Non-pigmented ciliary epithelial cell (primary cell): ENCODE measurements at regions not wholly inside any gene's neighbourhood (a gene's known extent, or its start where the extent isn't known, plus 50 kb on each side); places are given as distances from the start of the nearest gene placed in this dataset.
"Not testable (repeated sequence)": the region's sequence is repeated elsewhere in the genome, so short reads cannot be mapped to it uniquely, and the experiment has no call there.

Experiments used
- DNase-seq: peaks from one replicate; pipeline ENCODE4 v3.0.0-alpha.2; 2010; ENCODE audit warnings: low read depth

DNA sequence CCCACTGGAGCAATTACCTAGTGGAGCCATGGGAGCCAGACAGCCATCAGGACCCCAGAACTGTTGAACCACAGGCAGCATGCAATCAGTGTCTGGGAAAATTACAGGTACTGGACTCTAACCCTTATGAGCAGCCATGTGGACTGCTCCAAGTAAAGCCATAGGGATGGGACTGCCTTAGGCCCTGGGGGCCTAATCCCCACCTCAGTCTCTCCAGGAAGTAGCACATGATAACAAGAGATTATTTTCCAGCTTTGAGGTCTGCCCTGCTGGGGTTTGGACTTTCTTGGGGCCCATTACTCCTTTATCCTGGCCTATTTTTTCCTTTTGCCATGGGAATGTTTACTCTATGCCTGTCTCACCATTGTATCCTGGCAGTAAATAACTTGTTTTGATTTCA lies 226.8 kb downstream of the AEBP2 start:
- no peak for DNase-seq

- DNase-seq, result no peak
Measured at GRCh38 chr12:19669793-19670192, 230.5 kb downstream of the AEBP2 start.

DNA sequence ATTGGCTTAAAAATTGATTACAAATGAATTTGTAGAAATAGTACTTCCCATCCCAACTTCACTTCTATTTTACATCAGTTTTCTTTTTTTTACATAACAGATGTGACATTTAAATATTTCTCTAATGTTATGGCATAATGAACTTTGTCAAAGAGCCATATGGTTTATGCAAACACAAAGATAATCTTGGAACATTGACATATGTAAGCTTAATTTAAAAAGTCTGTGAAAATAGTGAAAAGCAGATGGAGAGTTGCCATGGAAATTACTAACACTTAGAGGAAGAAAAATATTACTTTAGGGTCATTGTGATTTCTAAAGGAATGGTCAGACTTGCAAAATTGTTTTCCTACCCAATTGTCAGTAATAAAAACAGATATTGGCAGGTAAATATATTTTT lies 232.4 kb downstream of the AEBP2 start:
- DNase-seq, result no peak

GRCh38 chr12:19674437-19674836 lies 235.1 kb downstream of the AEBP2 start:
- no peak for DNase-seq

DNA sequence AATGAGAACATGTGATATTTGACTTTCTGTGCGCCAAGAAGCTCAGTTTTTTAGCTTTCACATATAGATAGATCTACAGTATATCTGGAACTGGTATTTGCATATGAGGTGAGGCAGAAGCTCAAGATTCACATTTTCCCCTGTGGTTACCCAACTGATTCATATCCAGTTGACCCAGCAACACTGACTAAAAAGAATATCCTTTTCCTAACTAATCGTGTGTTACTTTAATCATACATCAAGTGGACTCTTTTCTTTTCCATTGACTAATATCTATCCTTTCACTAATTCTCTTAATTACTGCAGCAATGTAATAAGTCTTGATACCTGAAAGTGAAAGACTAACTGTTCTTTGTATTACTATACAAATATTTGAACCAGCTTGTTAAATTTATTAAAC lies 236.1 kb downstream of the AEBP2 start:
- no peak for DNase-seq

DNA sequence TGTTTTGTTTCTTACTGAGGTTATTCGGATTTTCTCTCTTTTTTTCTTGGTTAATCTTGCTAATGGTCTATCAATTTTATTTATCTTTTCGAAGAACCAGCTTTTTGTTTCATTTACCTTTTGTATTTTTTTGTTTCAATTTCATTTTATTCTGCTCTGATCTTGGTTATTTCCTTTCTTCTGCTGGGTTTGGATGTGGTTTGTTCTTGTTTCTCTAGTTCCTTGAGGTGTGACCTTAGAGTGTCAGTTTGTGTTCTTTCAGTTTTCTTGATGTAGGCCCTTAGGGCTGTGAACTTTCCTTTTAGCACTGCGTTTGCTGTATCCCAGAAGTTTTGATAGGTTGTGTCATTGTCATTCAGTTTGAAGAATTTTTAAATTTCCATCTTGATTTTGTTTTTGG lies 239.2 kb downstream of the AEBP2 start:
- not testable (repeated sequence) for DNase-seq

- no peak for DNase-seq
Measured at GRCh38 chr12:19681007-19681406, 241.7 kb downstream of the AEBP2 start.

DNA sequence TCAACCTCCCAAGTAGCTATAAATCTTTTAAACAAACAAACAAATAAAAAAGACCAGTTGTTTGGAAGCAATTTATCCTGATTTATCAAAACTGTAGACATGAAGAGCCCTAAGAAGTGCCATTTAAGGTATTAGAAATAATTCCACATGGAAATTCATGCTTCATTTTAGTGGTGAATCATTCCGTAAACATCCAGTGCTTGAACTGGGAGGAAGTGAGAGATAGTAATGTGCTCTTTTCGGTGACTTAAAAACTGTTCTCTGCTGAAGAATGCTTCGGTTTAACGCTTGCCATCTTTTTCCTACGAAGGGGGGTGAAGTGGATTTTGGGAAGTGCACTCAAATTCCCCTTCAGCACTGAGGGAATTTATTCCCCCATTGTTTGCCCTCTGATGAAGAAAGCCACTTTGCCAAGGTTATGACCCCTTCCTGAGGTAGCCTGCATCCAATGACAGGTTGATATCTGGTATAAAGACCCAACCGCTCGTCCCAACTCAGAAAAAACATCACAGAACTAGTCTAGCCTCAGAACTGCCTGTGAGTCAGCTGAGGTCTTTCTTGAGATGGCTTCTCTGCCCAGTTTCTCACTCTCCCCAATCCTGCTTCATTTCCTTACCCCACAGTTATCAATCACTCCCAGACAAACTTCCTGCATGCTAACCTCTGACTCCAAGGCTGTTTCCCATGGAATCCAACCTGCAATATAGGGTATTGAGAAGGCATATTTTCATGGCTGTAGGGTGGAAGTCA lies 244.1 kb downstream of the AEBP2 start:
- DNase-seq, result peak; percentile 37

- no peak for DNase-seq
Measured at GRCh38 chr12:19687371-19687770, 248.1 kb downstream of the AEBP2 start.

DNA sequence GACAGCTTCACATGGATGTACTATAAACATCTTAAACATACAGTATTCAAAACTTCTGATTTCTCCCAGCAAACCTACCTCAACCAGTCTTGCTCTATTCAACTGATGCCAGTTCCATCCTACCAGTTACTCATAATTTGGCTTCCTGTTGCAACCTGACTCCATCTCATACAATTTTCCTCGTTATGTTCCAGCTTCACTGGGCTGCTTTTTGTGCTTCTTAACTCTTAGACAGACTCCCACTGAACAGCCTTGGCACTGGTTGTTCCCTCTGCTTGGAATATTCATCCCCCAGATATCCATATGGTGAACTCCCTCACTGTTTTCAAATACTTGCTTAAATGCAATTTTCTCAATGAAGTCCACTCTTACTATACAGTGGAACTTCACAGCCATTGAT lies 249.2 kb downstream of the AEBP2 start:
- DNase-seq, result no peak

- no peak for DNase-seq
Measured at GRCh38 chr12:19689226-19689625, 249.9 kb downstream of the AEBP2 start.

DNA sequence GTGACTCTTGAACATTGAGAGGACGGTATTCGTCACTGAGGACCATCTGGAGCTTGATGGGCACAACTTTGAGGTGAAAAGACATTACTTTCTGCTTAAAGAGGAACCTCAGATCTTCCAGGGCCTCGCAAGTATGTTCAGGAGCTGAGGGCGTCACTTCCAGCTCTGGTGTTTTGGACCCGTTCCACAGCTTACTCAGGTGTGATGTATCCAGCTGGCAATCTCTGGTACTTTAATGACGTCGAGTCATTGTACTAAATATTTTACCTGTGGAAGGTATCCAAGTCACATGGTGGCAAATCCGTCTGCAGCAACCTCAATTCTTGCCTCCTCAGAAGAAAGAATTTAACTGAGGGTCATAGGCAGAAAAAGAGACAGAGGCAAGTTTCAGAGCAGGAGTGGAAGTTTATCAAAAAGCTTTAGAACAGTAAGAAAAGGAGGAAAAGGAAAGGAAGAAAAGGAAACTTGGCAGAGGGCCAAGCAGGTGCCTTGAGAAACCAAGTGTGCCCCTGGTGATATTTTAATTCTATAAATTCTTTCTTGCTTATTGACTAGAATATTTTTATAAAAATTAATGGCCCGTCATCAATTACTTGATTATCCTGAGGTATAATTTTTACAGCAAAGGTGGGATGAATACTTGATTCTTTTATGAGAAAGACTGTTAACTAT lies 250.6 kb downstream of the AEBP2 start:
- no peak for DNase-seq

DNA sequence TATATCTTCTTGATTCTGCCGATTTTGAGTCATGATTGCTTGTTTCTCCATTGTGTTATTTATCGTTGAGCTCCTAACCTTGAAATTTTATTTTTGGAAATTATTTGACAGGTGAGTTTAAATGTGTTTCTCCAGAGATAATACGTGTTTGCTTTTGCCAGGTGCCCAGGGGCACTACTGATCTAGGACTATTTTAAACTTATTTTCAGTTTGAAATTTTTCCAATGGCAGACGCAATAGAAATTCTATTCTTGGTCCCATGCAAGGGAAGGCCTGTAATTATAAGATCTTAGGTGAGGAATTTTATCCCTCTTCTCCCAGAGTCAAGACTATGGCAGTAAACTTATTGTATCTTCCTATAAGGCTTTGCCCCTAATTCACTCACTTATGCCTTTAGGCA lies 252.8 kb downstream of the AEBP2 start:
- DNase-seq, result no peak

GRCh38 chr12:19692566-19692965 lies 253.3 kb downstream of the AEBP2 start:
- DNase-seq, result no peak

GRCh38 chr12:19694627-19695026 lies 255.3 kb downstream of the AEBP2 start:
- DNase-seq, result no peak

- no peak for DNase-seq
Measured at GRCh38 chr12:19695244-19696098, 256.2 kb downstream of the AEBP2 start.

GRCh38 chr12:19700969-19701368 lies 261.7 kb downstream of the AEBP2 start:
- no peak for DNase-seq

- DNase-seq, result no peak
Measured at GRCh38 chr12:19704966-19705365, 265.7 kb downstream of the AEBP2 start.

- DNase-seq, result no peak
Measured at GRCh38 chr12:19706936-19707335, 267.6 kb downstream of the AEBP2 start.

GRCh38 chr12:19707948-19708409 lies 268.7 kb downstream of the AEBP2 start:
- no peak for DNase-seq

DNA sequence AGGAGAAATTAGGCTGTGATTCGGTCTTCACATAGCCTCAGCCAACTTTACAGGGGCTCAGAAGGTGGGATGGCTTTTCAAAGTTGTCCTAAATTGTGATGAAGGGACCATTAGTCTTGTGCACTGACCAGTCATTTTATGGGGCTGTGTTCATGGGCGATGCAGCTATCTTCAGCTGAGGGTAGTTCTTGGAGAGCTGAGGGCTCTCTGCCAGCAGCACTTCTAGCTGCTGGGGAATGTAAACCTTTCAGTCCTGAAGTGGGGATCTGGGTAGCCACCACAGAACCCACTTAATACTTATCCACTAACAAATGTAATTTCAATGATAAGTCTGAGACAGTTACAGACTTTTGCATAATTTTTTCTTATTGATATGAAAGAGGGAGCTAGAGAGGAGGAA lies 270.6 kb downstream of the AEBP2 start:
- no peak for DNase-seq
